ENCODE measurements at regions not wholly inside any gene's neighbourhood (a gene's known extent, or its start where the extent isn't known, plus 50 kb on each side); places are given as distances from the start of the nearest gene placed in this dataset.

DNA sequence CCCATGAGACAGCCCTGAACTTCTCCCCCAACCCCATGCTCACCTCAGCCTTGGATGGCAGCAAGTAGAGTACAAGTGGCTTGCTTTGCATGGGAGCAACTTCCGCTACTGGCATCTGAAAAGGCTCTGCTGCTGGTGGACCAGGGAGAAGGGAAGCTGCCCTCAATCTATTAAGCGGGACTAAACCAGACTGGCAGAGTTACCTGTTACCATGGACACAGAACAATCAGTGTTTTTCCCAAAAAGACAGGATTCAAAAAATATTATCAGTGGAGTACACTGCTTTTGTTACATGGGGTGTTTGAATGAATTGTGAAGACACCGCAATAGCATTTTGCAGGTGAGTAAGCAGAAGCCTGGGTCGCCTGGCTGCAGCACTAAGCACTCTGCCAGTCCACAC is 631.4 kb upstream of the B3GAT1 start:
- Histone ChIP-seq H3K4me3 (no peak overlapping the region), H3K79me2 (ENCODE audit: control insufficient read depth, insufficient read depth, low read length) (no peaks in the 10 kb centered on the region), H4K20me1 (replicated peaks; ENCODE audit: control insufficient read depth, insufficient read depth, low read length) (peaks cover 4% of the 10 kb centered on the region; the same call in 1 of the 2 replicates), H3K27ac (ENCODE audit: extremely low read depth, low read depth, low read length) (no peak overlapping the region), H3K9ac (ENCODE audit: insufficient read depth in 1 of 2, low read depth in 2 of 2, low read length in 2 of 2) (no peak overlapping the region), H3K4me2 (ENCODE audit: insufficient read depth, low read length) (no peak overlapping the region), H3K36me3 (ENCODE audit: control insufficient read depth, insufficient read depth, low read length) (no peaks in the 10 kb centered on the region), H2AFZ (ENCODE audit: low read depth, low read length) (no peak overlapping the region), H3K9me3 (replicated peaks; ENCODE audit: control insufficient read depth, insufficient read depth, low read depth, low read length) (no peaks in the 10 kb centered on the region), H3K9me1 (ENCODE audit: control insufficient read depth, insufficient read depth, low read length) (no peaks in the 10 kb centered on the region), H3K27me3 (ENCODE audit: control insufficient read depth in 2 of 2, insufficient read depth in 2 of 2, low read length in 2 of 2) (peaks cover 0 to 16% of the 10 kb centered on the region in 2 experiments; a peak in 2 of 5 replicates), H3K4me1 (replicated peaks in 1 of 2; ENCODE audit: control insufficient read depth in 2 of 2, insufficient read depth in 2 of 2, low read length in 2 of 2) (no peaks in the 10 kb centered on the region)
- in situ Hi-C loops (cut with MboI) (no loop called here), intact Hi-C loops (cut with micrococcal nuclease) (no loop called here)
- WGBS (ENCODE audit: insufficient coverage, low coverage, missing lambda C conversion rate) = 0% methylated on average over 3 of the region's 4 CpGs
- DNase-seq (ENCODE audit: extremely low read depth in 1 of 4, low spot score in 3 of 4) = no peak
- POLR2A ChIA-PET = no interaction called here
- TF ChIP-seq ZNF134 (CRISPR knock-in tag; conservative IDR thresholded peaks at IDR 0.05) = no peak
- no peak for FAIRE-seq
- no TSS peak for BruUV-seq (replicated peaks)
- ATAC-seq = no peak
- CTCF ChIA-PET (ENCODE audit: low intra/inter-chr PET ratio) = no interaction called here

- no peak overlapping the region for H3K4me2 ChIP-seq (ENCODE audit: insufficient read depth, low read length)
- no peaks in the 10 kb centered on the region for H3K79me2 ChIP-seq (ENCODE audit: control insufficient read depth, insufficient read depth, low read length)
- ATAC-seq (no peak), DNase-seq (ENCODE audit: extremely low read depth in 1 of 4, low spot score in 3 of 4) (no peak), FAIRE-seq (no peak)
- no peak overlapping the region for H3K9ac ChIP-seq (ENCODE audit: insufficient read depth in 1 of 2, low read depth in 2 of 2, low read length in 2 of 2)
- no peak overlapping the region for H2AFZ ChIP-seq (ENCODE audit: low read depth, low read length)
- no TSS peak for BruUV-seq (replicated peaks)
- H3K4me3 ChIP-seq = no peak overlapping the region
- peaks cover 0 to 1% of the 10 kb centered on the region in 2 experiments; a peak in 1 of 5 replicates for H3K27me3 ChIP-seq (ENCODE audit: control insufficient read depth in 2 of 2, insufficient read depth in 2 of 2, low read length in 2 of 2)
- in situ Hi-C loops (cut with MboI) = no loop called here
- no peak overlapping the region for H3K27ac ChIP-seq (ENCODE audit: extremely low read depth, low read depth, low read length)
- no peaks in the 10 kb centered on the region; the same call in none of the 2 replicates for H4K20me1 ChIP-seq (replicated peaks; ENCODE audit: control insufficient read depth, insufficient read depth, low read length)
- H3K36me3 ChIP-seq (ENCODE audit: control insufficient read depth, insufficient read depth, low read length) = no peaks in the 10 kb centered on the region
- intact Hi-C loops (cut with micrococcal nuclease) = no loop called here
- CTCF ChIA-PET (ENCODE audit: low intra/inter-chr PET ratio) = no interaction called here
- H3K9me1 ChIP-seq (ENCODE audit: control insufficient read depth, insufficient read depth, low read length) = no peaks in the 10 kb centered on the region
- no peaks in the 10 kb centered on the region for H3K4me1 ChIP-seq (replicated peaks in 1 of 2; ENCODE audit: control insufficient read depth in 2 of 2, insufficient read depth in 2 of 2, low read length in 2 of 2)
- 0% methylated on average over 3 of the region's 5 CpGs for WGBS (ENCODE audit: insufficient coverage, low coverage, missing lambda C conversion rate)
- no peaks in the 10 kb centered on the region for H3K9me3 ChIP-seq (replicated peaks; ENCODE audit: control insufficient read depth, insufficient read depth, low read depth, low read length)
- POLR2A ChIA-PET = no interaction called here
- TF ChIP-seq ZNF140 (CRISPR knock-in tag; IDR thresholded peaks at IDR 0.05) (no peak), PATZ1 (CRISPR knock-in tag; IDR thresholded peaks at IDR 0.05; ENCODE audit: borderline replicate concordance) (no peak), AFF4 (CRISPR knock-in tag; IDR thresholded peaks at IDR 0.05) (no peak), CREBBP (IDR thresholded peaks at IDR 0.05; ENCODE audit: low read depth, low read length) (no peak), ELK1 (CRISPR knock-in tag; IDR thresholded peaks at IDR 0.05) (no peak), TRIM28 (IDR thresholded peaks at IDR 0.05) (no peak), SMARCA4 (IDR thresholded peaks at IDR 0.05) (no peak)
Measured at GRCh38 chr11:135037828-135038227, 625.8 kb upstream of the B3GAT1 start.
